ENCODE measurements at regions not wholly inside any gene's neighbourhood (a gene's known extent, or its start where the extent isn't known, plus 50 kb on each side); places are given as distances from the start of the nearest gene placed in this dataset.
"Not testable (repeated sequence)": the region's sequence is repeated elsewhere in the genome, so short reads cannot be mapped to it uniquely, and the experiment has no call there.

GRCh38 chrX:46322929-46323328, 222.3 kb downstream of the ZNF674 start:
- not testable (repeated sequence) for TF ChIP-seq RNF2 (IDR thresholded peaks at IDR 0.05; ENCODE audit: borderline replicate concordance, low read depth); MAZ (IDR thresholded peaks at IDR 0.05; ENCODE audit: borderline replicate concordance, low read depth, low read length); CTCF (IDR thresholded peaks at IDR 0.05); EP300 (IDR thresholded peaks at IDR 0.05); HDAC2 (IDR thresholded peaks at IDR 0.05); TP53 (CRISPR knock-in tag; IDR thresholded peaks at IDR 0.05); CHD2 (IDR thresholded peaks at IDR 0.05; ENCODE audit: low read length, partially characterized antibody); POLR2A (IDR thresholded peaks at IDR 0.05; ENCODE audit: low read length); JUN (IDR thresholded peaks at IDR 0.05); USF2 (IDR thresholded peaks at IDR 0.05)
